ENCODE measurements at regions not wholly inside any gene's neighbourhood (a gene's known extent, or its start where the extent isn't known, plus 50 kb on each side); places are given as distances from the start of the nearest gene placed in this dataset.

- H3K4me3 Mint-ChIP-seq, result no peak overlapping the region
- H3K4me1 Mint-ChIP-seq, result peaks cover 0 to 5% (median 0%) of the 10 kb centered on the region in 7 donors
- Histone ChIP-seq H3K27ac (ENCODE audit: low read depth, low read length) (no peak overlapping the region), H3K36me3 (ENCODE audit: control insufficient read depth in 2 of 3, insufficient read depth in 3 of 3, low read length in 3 of 3) (no peaks in the 10 kb centered on the region), H3K27me3 (ENCODE audit: control insufficient read depth in 2 of 2, insufficient read depth in 2 of 2, low read length in 2 of 2) (no peaks in the 10 kb centered on the region), H3K4me1 (ENCODE audit: control insufficient read depth in 2 of 2, insufficient read depth in 2 of 2, low read length in 2 of 2) (no peaks in the 10 kb centered on the region), H3K9me3 (ENCODE audit: control insufficient read depth in 2 of 3, low read length in 3 of 3) (no peaks in the 10 kb centered on the region), H3K4me3 (ENCODE audit: low read length) (no peak overlapping the region)
- H3K9me3 Mint-ChIP-seq, result peaks cover 0 to 8% (median 0%) of the 10 kb centered on the region in 11 donors
- no peak overlapping the region for H3K27ac Mint-ChIP-seq
- peaks cover 0 to 4% (median 0%) of the 10 kb centered on the region in 5 donors for H3K27me3 Mint-ChIP-seq
- intact Hi-C loops (cut with micrococcal nuclease), result no loop called here
- ChIA-PET CTCF (no interaction called here), POLR2A (no interaction called here)
- ATAC-seq (no peak), DNase-seq (no peak)
- no peaks in the 10 kb centered on the region for H3K36me3 Mint-ChIP-seq
Measured at GRCh38 chr2:133726973-133727372, 158.7 kb upstream of the NCKAP5 start.

GRCh38 chr2:133732059-133732458 lies 163.8 kb upstream of the NCKAP5 start:
- Mint-ChIP-seq H3K36me3 (no peaks in the 10 kb centered on the region), H3K27me3 (peaks cover 0 to 4% (median 0%) of the 10 kb centered on the region in 5 donors), H3K27ac (no peak overlapping the region), H3K9me3 (peaks cover 0 to 16% (median 4%) of the 10 kb centered on the region in 11 donors), H3K4me1 (peaks cover 0 to 5% (median 0%) of the 10 kb centered on the region in 7 donors), H3K4me3 (no peak overlapping the region)
- Histone ChIP-seq H3K4me3 (ENCODE audit: low read length) (no peak overlapping the region), H3K27me3 (ENCODE audit: control insufficient read depth in 2 of 2, insufficient read depth in 2 of 2, low read length in 2 of 2) (no peaks in the 10 kb centered on the region), H3K36me3 (ENCODE audit: control insufficient read depth in 2 of 3, insufficient read depth in 3 of 3, low read length in 3 of 3) (no peaks in the 10 kb centered on the region), H3K27ac (ENCODE audit: low read depth, low read length) (no peak overlapping the region), H3K4me1 (ENCODE audit: control insufficient read depth in 2 of 2, insufficient read depth in 2 of 2, low read length in 2 of 2) (no peaks in the 10 kb centered on the region), H3K9me3 (ENCODE audit: control insufficient read depth in 2 of 3, low read length in 3 of 3) (no peaks in the 10 kb centered on the region)
- DNase-seq, result no peak
- POLR2A ChIA-PET, result no interaction called here
- ATAC-seq, result no peak
- CTCF ChIA-PET, result no interaction called here
- intact Hi-C loops (cut with micrococcal nuclease), result no loop called here

GRCh38 chr2:133732982-133733900 lies 165.0 kb upstream of the NCKAP5 start:
- Histone ChIP-seq H3K9me3 (ENCODE audit: control insufficient read depth in 2 of 3, low read length in 3 of 3) (no peaks in the 10 kb centered on the region), H3K27ac (ENCODE audit: low read depth, low read length) (no peak overlapping the region), H3K4me3 (ENCODE audit: low read length) (no peak overlapping the region), H3K27me3 (ENCODE audit: control insufficient read depth in 2 of 2, insufficient read depth in 2 of 2, low read length in 2 of 2) (no peaks in the 10 kb centered on the region), H3K36me3 (ENCODE audit: control insufficient read depth in 2 of 3, insufficient read depth in 3 of 3, low read length in 3 of 3) (no peaks in the 10 kb centered on the region), H3K4me1 (ENCODE audit: control insufficient read depth in 2 of 2, insufficient read depth in 2 of 2, low read length in 2 of 2) (no peaks in the 10 kb centered on the region)
- H3K4me1 Mint-ChIP-seq, result peaks cover 0 to 1% (median 0%) of the 10 kb centered on the region in 7 donors
- intact Hi-C loops (cut with micrococcal nuclease), result no loop called here
- no peak overlapping the region for H3K27ac Mint-ChIP-seq
- ATAC-seq (no peak), DNase-seq (no peak)
- H3K27me3 Mint-ChIP-seq, result peaks cover 0 to 4% (median 0%) of the 10 kb centered on the region in 5 donors
- POLR2A ChIA-PET, result no interaction called here
- H3K9me3 Mint-ChIP-seq, result peaks cover 0 to 13% (median 3%) of the 10 kb centered on the region in 11 donors
- CTCF ChIA-PET, result no interaction called here
- no peak overlapping the region for H3K4me3 Mint-ChIP-seq
- no peaks in the 10 kb centered on the region for H3K36me3 Mint-ChIP-seq

GRCh38 chr2:133733901-133734255 lies 165.6 kb upstream of the NCKAP5 start:
- no peak overlapping the region for H3K4me3 Mint-ChIP-seq

GRCh38 chr2:133734716-133735495 lies 166.6 kb upstream of the NCKAP5 start:
- Mint-ChIP-seq H3K27ac (no peak overlapping the region), H3K4me3 (no peak overlapping the region), H3K27me3 (peaks cover 0 to 4% (median 0%) of the 10 kb centered on the region in 5 donors), H3K36me3 (no peaks in the 10 kb centered on the region), H3K4me1 (peaks cover 0 to 1% (median 0%) of the 10 kb centered on the region in 7 donors), H3K9me3 (peaks cover 0 to 10% (median 3%) of the 10 kb centered on the region in 11 donors)
- Histone ChIP-seq H3K36me3 (ENCODE audit: control insufficient read depth in 2 of 3, insufficient read depth in 3 of 3, low read length in 3 of 3) (no peaks in the 10 kb centered on the region), H3K27ac (ENCODE audit: low read depth, low read length) (no peak overlapping the region), H3K27me3 (ENCODE audit: control insufficient read depth in 2 of 2, insufficient read depth in 2 of 2, low read length in 2 of 2) (no peaks in the 10 kb centered on the region), H3K4me3 (ENCODE audit: low read length) (no peak overlapping the region), H3K9me3 (ENCODE audit: control insufficient read depth in 2 of 3, low read length in 3 of 3) (no peaks in the 10 kb centered on the region), H3K4me1 (ENCODE audit: control insufficient read depth in 2 of 2, insufficient read depth in 2 of 2, low read length in 2 of 2) (no peaks in the 10 kb centered on the region)
- intact Hi-C loops (cut with micrococcal nuclease), result no loop called here
- CTCF ChIA-PET, result interaction anchor here (0.8 kb wide), 1 partner anchor 82 kb away, joined by 3 read pairs; no protein-coding TSS in a partner anchor
- ATAC-seq (no peak), DNase-seq (no peak)
- POLR2A ChIA-PET, result no interaction called here

More at GRCh38 chr2:133733901-133734255, 165.6 kb upstream of the NCKAP5 start:
- Histone ChIP-seq H3K27me3 (ENCODE audit: control insufficient read depth in 2 of 2, insufficient read depth in 2 of 2, low read length in 2 of 2) (no peaks in the 10 kb centered on the region), H3K36me3 (ENCODE audit: control insufficient read depth in 2 of 3, insufficient read depth in 3 of 3, low read length in 3 of 3) (no peaks in the 10 kb centered on the region), H3K27ac (ENCODE audit: low read depth, low read length) (no peak overlapping the region), H3K4me3 (ENCODE audit: low read length) (no peak overlapping the region), H3K4me1 (ENCODE audit: control insufficient read depth in 2 of 2, insufficient read depth in 2 of 2, low read length in 2 of 2) (no peaks in the 10 kb centered on the region), H3K9me3 (ENCODE audit: control insufficient read depth in 2 of 3, low read length in 3 of 3) (no peaks in the 10 kb centered on the region)
- Mint-ChIP-seq H3K36me3 (no peaks in the 10 kb centered on the region), H3K4me1 (peaks cover 0 to 1% (median 0%) of the 10 kb centered on the region in 7 donors), H3K27me3 (peaks cover 0 to 4% (median 0%) of the 10 kb centered on the region in 5 donors), H3K9me3 (peaks cover 0 to 13% (median 3%) of the 10 kb centered on the region in 11 donors), H3K27ac (no peak overlapping the region)
- DNase-seq (no peak), ATAC-seq (no peak)
- intact Hi-C loops (cut with micrococcal nuclease), result no loop called here
- CTCF ChIA-PET, result no interaction called here
- POLR2A ChIA-PET, result no interaction called here

- intact Hi-C loops (cut with micrococcal nuclease), result no loop called here
- H3K4me1 ChIP-seq (ENCODE audit: control insufficient read depth in 2 of 2, insufficient read depth in 2 of 2, low read length in 2 of 2), result no peaks in the 10 kb centered on the region
- H3K9me3 Mint-ChIP-seq, result peaks cover 0 to 8% (median 3%) of the 10 kb centered on the region in 11 donors
- H3K36me3 ChIP-seq (ENCODE audit: control insufficient read depth in 2 of 3, insufficient read depth in 3 of 3, low read length in 3 of 3), result no peaks in the 10 kb centered on the region
- no peak overlapping the region for H3K4me3 Mint-ChIP-seq
- ChIA-PET CTCF (no interaction called here), POLR2A (no interaction called here)
- H3K36me3 Mint-ChIP-seq, result no peaks in the 10 kb centered on the region
- no peak for DNase-seq
- no peaks in the 10 kb centered on the region for H3K9me3 ChIP-seq (ENCODE audit: control insufficient read depth in 2 of 3, low read length in 3 of 3)
- ATAC-seq, result no peak
- peaks cover 0 to 9% (median 0%) of the 10 kb centered on the region in 5 donors for H3K27me3 Mint-ChIP-seq
- H3K4me3 ChIP-seq (ENCODE audit: low read length), result no peak overlapping the region
- peaks cover 0 to 1% (median 0%) of the 10 kb centered on the region in 7 donors for H3K4me1 Mint-ChIP-seq
- no peaks in the 10 kb centered on the region for H3K27me3 ChIP-seq (ENCODE audit: control insufficient read depth in 2 of 2, insufficient read depth in 2 of 2, low read length in 2 of 2)
- no peak overlapping the region for H3K27ac Mint-ChIP-seq
- H3K27ac ChIP-seq (ENCODE audit: low read depth, low read length), result no peak overlapping the region
Measured at GRCh38 chr2:133736674-133737073, 168.4 kb upstream of the NCKAP5 start.
